GM12878 (cell line): ENCODE measurements at regions not wholly inside any gene's neighbourhood (a gene's known extent, or its start where the extent isn't known, plus 50 kb on each side); places are given as distances from the start of the nearest gene placed in this dataset.

Experiments
- ATAC-seq: fragments of 200-7000 bp; cut with Tn5 transposase; 3 replicates; pipeline ENCODE4 v1.9.1; 2020; ENCODE audit warnings: mild to moderate bottlenecking, moderate library complexity
- BruUV-seq: library from RNA; stranded (reverse); fragments of 400-500 nt; replicated peaks from 2 replicates; lab custom pipeline; 2021; lab: Mats Ljungman, UMichigan
- CTCF ChIA-PET: fragments of 300-600 bp; sonication (Branson Sonifier 250); formaldehyde crosslinking; extraction: SDS; loops from one replicate; lab custom pipeline; 2021; ENCODE audit warnings: inconsistent platforms; lab: Yijun Ruan, JAX
- POLR2A ChIA-PET: fragments of 350-600 bp; formaldehyde crosslinking; extraction: SDS; loops from one replicate; lab custom pipeline; 2021; ENCODE audit warnings: inconsistent platforms; lab: Charles Lee
- RAD21 ChIA-PET: fragments of 300-600 bp; sonication (Branson Sonifier 250); formaldehyde crosslinking; loops from one replicate; lab custom pipeline; 2023; ENCODE audit warnings: antibody characterized with exemption; ENCODE audit not compliant: unreplicated experiment; lab: Charles Lee
- SMC1A ChIA-PET: fragments of 300-600 bp; sonication (Branson Sonifier 250); formaldehyde crosslinking; loops from one replicate; lab custom pipeline; 2023; ENCODE audit not compliant: unreplicated experiment, uncharacterized antibody; lab: Charles Lee
- DNase-seq: peaks from one replicate; pipeline ENCODE4 v3.0.0-alpha.2; 2011; ENCODE audit warnings: low read depth, low spot score
- FAIRE-seq: peaks from 3 replicates; lab custom pipeline; 2011; peaks lifted over from hg19 to GRCh38; lab: Jason Lieb, UNC
- H2AFZ ChIP-seq: 2 replicates; pipeline ENCODE4 v1.6.0; 2011; ENCODE audit warnings: low read depth, low read length, control low read depth; ENCODE audit not compliant: control insufficient read depth
- H3K27ac ChIP-seq: 2 replicates; pipeline ENCODE4 v1.5.1; 2011; ENCODE audit warnings: control low read depth; ENCODE audit not compliant: control insufficient read depth, insufficient read depth
- H3K27me3 ChIP-seq, 2 experiments: replicated peaks in 1 of 2; 2 replicates each; pipeline versions ENCODE4 v1.6.0 to v1.6.1; 2011; ENCODE audit warnings: low read length in 1 of 2; ENCODE audit not compliant: control insufficient read depth in 2 of 2, insufficient read depth in 2 of 2
- H3K36me3 ChIP-seq, 2 experiments: 2 replicates each; pipeline ENCODE4 v1.5.1; 2011; ENCODE audit warnings: low read length in 1 of 2; ENCODE audit not compliant: control insufficient read depth in 2 of 2, insufficient read depth in 2 of 2
- H3K4me1 ChIP-seq: 2 replicates; pipeline ENCODE4 v1.6.1; 2011; ENCODE audit warnings: mild to moderate bottlenecking, low read length, moderate library complexity, mixed read lengths; ENCODE audit not compliant: control insufficient read depth, insufficient read depth
- H3K4me2 ChIP-seq: 2 replicates; pipeline ENCODE4 v1.6.0; 2011; ENCODE audit warnings: control low read depth; ENCODE audit not compliant: control insufficient read depth, insufficient read depth
- H3K4me3 ChIP-seq: fragments of 200-600 bp; sonication (generic); 2 replicates; pipeline ENCODE4 v1.5.1; 2016
- H3K79me2 ChIP-seq: 2 replicates; pipeline ENCODE4 v1.6.0; 2011; ENCODE audit warnings: low read length; ENCODE audit not compliant: control insufficient read depth, insufficient read depth
- H3K9ac ChIP-seq: 2 replicates; pipeline ENCODE4 v1.8.0; 2011; ENCODE audit warnings: low read length, control low read depth, mixed read lengths; ENCODE audit not compliant: control insufficient read depth, insufficient read depth
- H3K9me3 ChIP-seq: replicated peaks from 3 replicates; pipeline ENCODE4 v1.5.1; 2011; ENCODE audit warnings: mild to moderate bottlenecking, low read length; ENCODE audit not compliant: control insufficient read depth, insufficient read depth
- H4K20me1 ChIP-seq: 2 replicates; pipeline ENCODE4 v1.6.0; 2011; ENCODE audit not compliant: control insufficient read depth, insufficient read depth
- ESRRA ChIP-seq: IDR thresholded peaks from 2 replicates; pipeline ENCODE4 v1.6.1; 2012; ENCODE audit warnings: mild to moderate bottlenecking, low read length, improper control_type of control experiment
- RCOR1 ChIP-seq: conservative IDR thresholded peaks from 2 replicates; pipeline ENCODE4 v1.6.1; 2012; ENCODE audit warnings: low read depth, low read length, improper control_type of control experiment
- SMAD1 ChIP-seq: fragments of 450-650 bp; IDR thresholded peaks from 2 replicates; pipeline ENCODE4 v1.6.1; 2018; ENCODE audit warnings: mild to moderate bottlenecking, low read depth; ENCODE audit not compliant: partially characterized antibody
- SREBF1 ChIP-seq: IDR thresholded peaks from 2 replicates; pipeline ENCODE4 v1.6.1; 2012; ENCODE audit warnings: mild to moderate bottlenecking, low read length
- TBL1XR1 ChIP-seq: IDR thresholded peaks from 2 replicates; pipeline ENCODE4 v1.6.1; 2012; ENCODE audit warnings: low read depth, low read length, improper control_type of control experiment
- YY1 ChIP-seq: IDR thresholded peaks from 2 replicates; pipeline ENCODE4 v1.6.1; 2011; ENCODE audit warnings: low read depth, mild to moderate bottlenecking, low read length
- WGBS: methylation state at CpG from one replicate; pipeline ENCODE4 v1.1.6; 2016; ENCODE audit warnings: low lambda C conversion rate; ENCODE audit not compliant: insufficient replicate concordance, insufficient coverage; ENCODE audit errors: missing lambda C conversion rate; 5-methylcytosine and 5-hydroxymethylcytosine counted together
- in situ Hi-C: fragments of 300-500 bp; cut with MboI; formaldehyde crosslinking; loops from 9 replicates; pipeline ENCODE4 v1.14.3; 2018; ENCODE audit warnings: mixed read lengths
- intact Hi-C: fragments of 100-400 bp; cut with micrococcal nuclease; formaldehyde crosslinking; loops from one replicate; pipeline ENCODE4 v1.14.2; 2022; ENCODE audit not compliant: unreplicated experiment
- TF ChIP-seq, protein P1 (sequence below): IDR thresholded peaks from 2 replicates; pipeline ENCODE4 v1.6.1; 2012; ENCODE audit warnings: low read depth, low read length, improper control_type of control experiment
- TF ChIP-seq, protein P2 (sequence below): IDR thresholded peaks from 2 replicates; pipeline ENCODE4 v1.6.1; 2012; ENCODE audit warnings: mild to moderate bottlenecking, low read depth, low read length
- TF ChIP-seq, protein P3 (sequence below): fragments of 450-650 bp; IDR thresholded peaks from 2 replicates; pipeline ENCODE4 v1.6.1; 2017; ENCODE audit warnings: mild to moderate bottlenecking, low read depth, inconsistent platforms; ENCODE audit not compliant: poor library complexity, severe bottlenecking
- TF ChIP-seq, protein P4 (sequence below): fragments of 450-650 bp; IDR thresholded peaks from 2 replicates; pipeline ENCODE4 v1.6.1; 2018; ENCODE audit warnings: borderline replicate concordance, mild to moderate bottlenecking; ENCODE audit not compliant: partially characterized antibody

DNA sequence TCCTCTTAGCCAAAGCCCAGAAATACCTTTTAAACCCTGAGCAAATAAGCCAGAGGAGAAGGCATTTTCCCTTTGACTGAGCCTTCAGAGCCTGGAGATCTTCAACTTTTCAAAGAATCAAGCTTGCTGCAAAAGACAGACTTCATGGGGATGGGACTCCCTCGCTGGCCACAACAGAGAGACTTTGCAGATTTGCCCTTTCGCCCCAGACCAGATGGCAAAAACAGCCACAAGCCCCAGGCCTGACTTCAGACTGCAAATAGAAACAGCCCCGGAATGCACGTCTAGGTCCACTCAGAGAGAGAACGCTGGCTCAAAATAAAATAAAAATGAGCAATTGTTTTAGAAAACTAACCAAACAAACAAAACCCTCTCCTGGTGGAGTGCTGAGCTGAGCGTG lies 114.6 kb upstream of the MED13L start:
- no peak overlapping the region for H3K4me2 ChIP-seq
- H4K20me1 ChIP-seq, result no peaks in the 10 kb centered on the region
- no peak for DNase-seq
- ChIA-PET RAD21 (no interaction called here), POLR2A (no interaction called here), SMC1A (no interaction called here), CTCF (no interaction called here)
- H2AFZ ChIP-seq, result no peak overlapping the region
- no peak overlapping the region for H3K27ac ChIP-seq
- H3K9me3 ChIP-seq, result no peaks in the 10 kb centered on the region
- WGBS, result 51% methylated on average over 6 of the region's 6 CpGs
- no peaks in the 10 kb centered on the region; a peak in 2 of 4 replicates for H3K27me3 ChIP-seq
- BruUV-seq, result no TSS peak
- ATAC-seq, result no peak
- H3K79me2 ChIP-seq, result no peaks in the 10 kb centered on the region
- H3K4me3 ChIP-seq, result no peak overlapping the region
- in situ Hi-C loops, result no loop called here
- no peak for FAIRE-seq
- H3K36me3 ChIP-seq, result no peaks in the 10 kb centered on the region
- TF ChIP-seq ESRRA (no peak), TBL1XR1 (no peak), SMAD1 (no peak), SREBF1 (no peak), RCOR1 (no peak), YY1 (no peak)
- TF ChIP-seq, protein P1, sequence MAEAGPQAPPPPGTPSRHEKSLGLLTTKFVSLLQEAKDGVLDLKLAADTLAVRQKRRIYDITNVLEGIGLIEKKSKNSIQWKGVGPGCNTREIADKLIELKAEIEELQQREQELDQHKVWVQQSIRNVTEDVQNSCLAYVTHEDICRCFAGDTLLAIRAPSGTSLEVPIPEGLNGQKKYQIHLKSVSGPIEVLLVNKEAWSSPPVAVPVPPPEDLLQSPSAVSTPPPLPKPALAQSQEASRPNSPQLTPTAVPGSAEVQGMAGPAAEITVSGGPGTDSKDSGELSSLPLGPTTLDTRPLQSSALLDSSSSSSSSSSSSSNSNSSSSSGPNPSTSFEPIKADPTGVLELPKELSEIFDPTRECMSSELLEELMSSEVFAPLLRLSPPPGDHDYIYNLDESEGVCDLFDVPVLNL, result no peak
- TF ChIP-seq, protein P2, sequence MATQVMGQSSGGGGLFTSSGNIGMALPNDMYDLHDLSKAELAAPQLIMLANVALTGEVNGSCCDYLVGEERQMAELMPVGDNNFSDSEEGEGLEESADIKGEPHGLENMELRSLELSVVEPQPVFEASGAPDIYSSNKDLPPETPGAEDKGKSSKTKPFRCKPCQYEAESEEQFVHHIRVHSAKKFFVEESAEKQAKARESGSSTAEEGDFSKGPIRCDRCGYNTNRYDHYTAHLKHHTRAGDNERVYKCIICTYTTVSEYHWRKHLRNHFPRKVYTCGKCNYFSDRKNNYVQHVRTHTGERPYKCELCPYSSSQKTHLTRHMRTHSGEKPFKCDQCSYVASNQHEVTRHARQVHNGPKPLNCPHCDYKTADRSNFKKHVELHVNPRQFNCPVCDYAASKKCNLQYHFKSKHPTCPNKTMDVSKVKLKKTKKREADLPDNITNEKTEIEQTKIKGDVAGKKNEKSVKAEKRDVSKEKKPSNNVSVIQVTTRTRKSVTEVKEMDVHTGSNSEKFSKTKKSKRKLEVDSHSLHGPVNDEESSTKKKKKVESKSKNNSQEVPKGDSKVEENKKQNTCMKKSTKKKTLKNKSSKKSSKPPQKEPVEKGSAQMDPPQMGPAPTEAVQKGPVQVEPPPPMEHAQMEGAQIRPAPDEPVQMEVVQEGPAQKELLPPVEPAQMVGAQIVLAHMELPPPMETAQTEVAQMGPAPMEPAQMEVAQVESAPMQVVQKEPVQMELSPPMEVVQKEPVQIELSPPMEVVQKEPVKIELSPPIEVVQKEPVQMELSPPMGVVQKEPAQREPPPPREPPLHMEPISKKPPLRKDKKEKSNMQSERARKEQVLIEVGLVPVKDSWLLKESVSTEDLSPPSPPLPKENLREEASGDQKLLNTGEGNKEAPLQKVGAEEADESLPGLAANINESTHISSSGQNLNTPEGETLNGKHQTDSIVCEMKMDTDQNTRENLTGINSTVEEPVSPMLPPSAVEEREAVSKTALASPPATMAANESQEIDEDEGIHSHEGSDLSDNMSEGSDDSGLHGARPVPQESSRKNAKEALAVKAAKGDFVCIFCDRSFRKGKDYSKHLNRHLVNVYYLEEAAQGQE, result no peak
- TF ChIP-seq, protein P3, sequence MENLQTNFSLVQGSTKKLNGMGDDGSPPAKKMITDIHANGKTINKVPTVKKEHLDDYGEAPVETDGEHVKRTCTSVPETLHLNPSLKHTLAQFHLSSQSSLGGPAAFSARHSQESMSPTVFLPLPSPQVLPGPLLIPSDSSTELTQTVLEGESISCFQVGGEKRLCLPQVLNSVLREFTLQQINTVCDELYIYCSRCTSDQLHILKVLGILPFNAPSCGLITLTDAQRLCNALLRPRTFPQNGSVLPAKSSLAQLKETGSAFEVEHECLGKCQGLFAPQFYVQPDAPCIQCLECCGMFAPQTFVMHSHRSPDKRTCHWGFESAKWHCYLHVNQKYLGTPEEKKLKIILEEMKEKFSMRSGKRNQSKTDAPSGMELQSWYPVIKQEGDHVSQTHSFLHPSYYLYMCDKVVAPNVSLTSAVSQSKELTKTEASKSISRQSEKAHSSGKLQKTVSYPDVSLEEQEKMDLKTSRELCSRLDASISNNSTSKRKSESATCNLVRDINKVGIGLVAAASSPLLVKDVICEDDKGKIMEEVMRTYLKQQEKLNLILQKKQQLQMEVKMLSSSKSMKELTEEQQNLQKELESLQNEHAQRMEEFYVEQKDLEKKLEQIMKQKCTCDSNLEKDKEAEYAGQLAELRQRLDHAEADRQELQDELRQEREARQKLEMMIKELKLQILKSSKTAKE, result no peak
- TF ChIP-seq, protein P4, sequence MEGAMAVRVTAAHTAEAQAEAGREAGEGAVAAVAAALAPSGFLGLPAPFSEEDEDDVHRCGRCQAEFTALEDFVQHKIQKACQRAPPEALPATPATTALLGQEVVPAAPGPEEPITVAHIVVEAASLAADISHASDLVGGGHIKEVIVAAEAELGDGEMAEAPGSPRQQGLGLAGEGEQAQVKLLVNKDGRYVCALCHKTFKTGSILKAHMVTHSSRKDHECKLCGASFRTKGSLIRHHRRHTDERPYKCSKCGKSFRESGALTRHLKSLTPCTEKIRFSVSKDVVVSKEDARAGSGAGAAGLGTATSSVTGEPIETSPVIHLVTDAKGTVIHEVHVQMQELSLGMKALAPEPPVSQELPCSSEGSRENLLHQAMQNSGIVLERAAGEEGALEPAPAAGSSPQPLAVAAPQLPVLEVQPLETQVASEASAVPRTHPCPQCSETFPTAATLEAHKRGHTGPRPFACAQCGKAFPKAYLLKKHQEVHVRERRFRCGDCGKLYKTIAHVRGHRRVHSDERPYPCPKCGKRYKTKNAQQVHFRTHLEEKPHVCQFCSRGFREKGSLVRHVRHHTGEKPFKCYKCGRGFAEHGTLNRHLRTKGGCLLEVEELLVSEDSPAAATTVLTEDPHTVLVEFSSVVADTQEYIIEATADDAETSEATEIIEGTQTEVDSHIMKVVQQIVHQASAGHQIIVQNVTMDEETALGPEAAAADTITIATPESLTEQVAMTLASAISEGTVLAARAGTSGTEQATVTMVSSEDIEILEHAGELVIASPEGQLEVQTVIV, result no peak
- H3K4me1 ChIP-seq, result no peaks in the 10 kb centered on the region
- H3K9ac ChIP-seq, result no peak overlapping the region
- intact Hi-C loops, result no loop called here
